GM12801 (cell line): ENCODE measurements at regions not wholly inside any gene's neighbourhood (a gene's known extent, or its start where the extent isn't known, plus 50 kb on each side); places are given as distances from the start of the nearest gene placed in this dataset.

ENCODE experiments used
- TF ChIP-seq, protein P1 (sequence below): IDR thresholded peaks from one replicate; pipeline ENCODE4 v1.5.1; 2011; ENCODE audit warnings: control low read depth; ENCODE audit not compliant: insufficient read length; ENCODE audit errors: extremely low read depth

DNA sequence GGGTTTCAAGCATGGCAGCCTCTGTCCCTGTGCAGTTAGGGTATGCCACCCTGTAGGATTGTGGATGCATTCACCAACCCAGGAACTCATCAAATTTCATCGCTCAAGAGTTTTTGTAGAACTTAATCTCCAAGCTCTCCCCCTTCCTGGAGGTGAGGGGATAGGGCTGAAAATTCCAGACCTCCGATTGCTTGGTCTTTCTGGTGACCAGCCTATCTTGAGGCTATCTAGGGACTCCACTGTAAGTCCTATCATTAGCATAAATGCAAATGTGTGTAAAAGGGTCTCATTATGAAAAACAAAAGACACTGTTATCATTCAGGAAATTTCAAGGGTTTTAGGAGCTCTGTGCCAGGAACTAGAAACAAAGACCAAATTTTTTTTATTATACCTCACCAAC, 244.0 kb downstream of the DUSP6 start:
- TF ChIP-seq, protein P1, sequence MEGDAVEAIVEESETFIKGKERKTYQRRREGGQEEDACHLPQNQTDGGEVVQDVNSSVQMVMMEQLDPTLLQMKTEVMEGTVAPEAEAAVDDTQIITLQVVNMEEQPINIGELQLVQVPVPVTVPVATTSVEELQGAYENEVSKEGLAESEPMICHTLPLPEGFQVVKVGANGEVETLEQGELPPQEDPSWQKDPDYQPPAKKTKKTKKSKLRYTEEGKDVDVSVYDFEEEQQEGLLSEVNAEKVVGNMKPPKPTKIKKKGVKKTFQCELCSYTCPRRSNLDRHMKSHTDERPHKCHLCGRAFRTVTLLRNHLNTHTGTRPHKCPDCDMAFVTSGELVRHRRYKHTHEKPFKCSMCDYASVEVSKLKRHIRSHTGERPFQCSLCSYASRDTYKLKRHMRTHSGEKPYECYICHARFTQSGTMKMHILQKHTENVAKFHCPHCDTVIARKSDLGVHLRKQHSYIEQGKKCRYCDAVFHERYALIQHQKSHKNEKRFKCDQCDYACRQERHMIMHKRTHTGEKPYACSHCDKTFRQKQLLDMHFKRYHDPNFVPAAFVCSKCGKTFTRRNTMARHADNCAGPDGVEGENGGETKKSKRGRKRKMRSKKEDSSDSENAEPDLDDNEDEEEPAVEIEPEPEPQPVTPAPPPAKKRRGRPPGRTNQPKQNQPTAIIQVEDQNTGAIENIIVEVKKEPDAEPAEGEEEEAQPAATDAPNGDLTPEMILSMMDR: no peak

DNA sequence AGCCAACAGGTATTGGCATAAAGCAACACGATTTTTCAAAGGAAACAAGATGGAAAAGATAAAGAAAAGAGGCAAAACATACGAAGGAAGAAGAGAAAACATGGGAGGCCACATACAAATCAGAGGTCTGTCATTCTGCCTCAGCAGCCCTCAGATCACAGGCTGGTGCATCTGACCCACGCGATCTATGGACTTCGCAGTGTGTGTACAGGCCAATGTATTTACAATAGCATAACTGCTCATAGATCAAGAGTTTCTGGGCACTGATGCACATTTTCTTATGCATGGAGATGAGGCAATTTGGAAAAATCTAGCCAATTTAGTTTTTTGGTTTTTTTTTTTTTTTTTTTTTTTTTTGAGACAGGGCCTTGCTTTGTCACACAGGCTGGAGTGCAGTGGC, 245.4 kb downstream of the DUSP6 start:
- TF ChIP-seq, protein P1: no peak

DNA sequence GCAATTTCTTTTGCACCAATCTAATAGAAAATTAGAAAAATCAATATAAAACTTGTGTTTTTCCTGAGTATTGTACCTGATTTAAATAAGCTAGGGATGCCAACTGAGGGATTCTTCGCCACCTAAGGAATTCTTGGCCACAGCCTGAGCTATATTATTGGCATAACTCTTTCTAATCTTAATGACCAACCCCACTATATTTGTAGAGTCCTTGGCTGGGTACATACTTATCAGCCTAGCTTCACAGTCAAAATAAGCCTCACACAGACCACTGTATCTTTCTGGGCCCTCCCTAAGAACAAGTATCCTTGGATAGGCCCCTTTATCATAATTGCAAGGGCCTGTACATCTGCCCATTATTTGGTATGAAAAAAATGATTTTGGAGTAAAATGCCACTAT, 247.1 kb downstream of the DUSP6 start:
- TF ChIP-seq, protein P1: no peak

DNA sequence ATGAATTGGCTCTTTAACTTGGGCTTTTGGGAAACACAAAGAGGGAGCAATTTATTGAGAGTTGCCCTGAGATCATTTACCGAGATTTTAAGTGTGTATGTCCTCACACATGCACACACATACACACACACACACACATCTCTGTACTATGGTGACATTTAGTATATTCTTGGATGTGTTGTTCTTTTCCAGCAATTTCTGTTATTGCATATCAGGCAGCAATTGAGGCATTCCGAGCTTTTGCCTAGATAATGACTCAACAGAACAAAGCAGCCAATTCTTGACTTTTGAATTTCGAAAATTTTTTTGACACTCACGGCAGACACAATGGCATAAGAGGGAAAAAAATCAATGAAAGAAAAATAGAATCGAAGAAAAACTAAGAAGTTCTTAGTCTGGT, 248.5 kb downstream of the DUSP6 start:
- TF ChIP-seq, protein P1: no peak

DNA sequence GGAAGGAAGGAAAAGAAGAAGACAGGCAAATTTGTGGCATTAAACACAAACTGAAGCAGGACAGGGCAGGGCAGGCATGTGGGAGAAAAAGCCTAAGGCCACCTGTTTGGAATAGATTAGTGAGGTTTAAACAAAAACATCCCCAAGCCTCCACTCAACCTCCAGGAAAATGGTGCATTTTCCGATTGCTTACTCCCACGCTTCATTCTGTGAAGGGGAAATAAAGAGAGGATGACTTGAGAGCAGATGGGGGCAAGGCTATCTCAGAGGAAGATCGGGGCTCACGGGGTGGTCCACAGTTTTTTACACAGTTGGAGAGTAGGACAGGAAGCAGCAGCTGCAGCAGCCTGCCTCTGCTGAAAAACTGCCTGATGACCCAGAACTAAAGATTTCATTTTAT, 250.9 kb downstream of the DUSP6 start:
- TF ChIP-seq, protein P1: no peak

DNA sequence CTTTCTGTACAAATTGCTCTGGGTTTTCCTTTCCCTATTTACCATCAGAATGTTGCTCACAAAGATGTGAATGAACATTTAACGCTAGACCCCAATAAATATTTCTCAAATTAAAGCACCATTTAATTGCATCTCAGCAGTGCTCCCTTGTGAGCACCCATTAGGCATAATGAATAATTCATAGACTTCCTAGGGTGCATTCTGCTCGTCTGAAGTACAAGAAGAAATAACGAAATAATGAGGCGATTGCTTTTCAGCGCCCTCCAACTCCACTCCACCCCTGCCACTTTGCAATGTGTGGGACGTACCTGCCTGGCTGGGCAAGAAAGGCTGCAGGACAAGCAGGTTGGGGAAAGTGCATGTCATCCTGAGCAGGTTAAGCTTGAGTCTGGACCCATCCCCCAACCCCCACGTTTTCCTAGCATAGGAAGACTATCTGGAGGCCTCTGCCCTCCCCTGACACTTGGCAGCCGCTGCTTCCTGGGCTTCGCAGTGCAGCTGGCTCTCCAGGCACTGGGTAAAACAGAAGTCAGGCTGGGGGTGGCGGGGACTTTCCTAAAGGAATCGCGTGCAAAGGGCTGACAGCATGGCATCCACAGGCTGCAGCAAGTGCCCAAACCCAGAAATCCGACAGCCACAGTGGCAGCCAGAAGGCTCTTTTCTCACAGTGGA, 253.7 kb downstream of the DUSP6 start:
- TF ChIP-seq, protein P1: no peak

DNA sequence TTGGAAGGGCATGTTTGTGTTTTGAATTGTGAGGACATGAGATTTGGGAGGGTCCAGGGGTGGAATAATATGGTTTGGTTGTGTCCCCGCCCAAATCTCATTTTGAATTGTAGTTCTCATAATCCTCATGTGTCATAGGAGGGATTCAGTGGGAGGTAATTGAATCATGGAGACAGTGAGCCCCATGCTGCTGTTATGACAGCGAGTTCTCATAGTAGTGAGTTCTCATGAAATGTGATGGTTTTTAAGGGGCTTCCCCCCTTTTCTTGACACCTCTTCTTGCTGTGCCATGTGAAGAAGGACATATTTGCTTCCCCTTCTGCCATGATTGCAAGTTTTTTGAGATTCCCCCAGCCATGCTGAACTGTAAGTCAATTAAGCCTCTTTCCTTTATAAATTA, 260.0 kb downstream of the DUSP6 start:
- TF ChIP-seq, protein P1: no peak
